Amniotic epithelial cell (primary cell): ENCODE measurements at regions not wholly inside any gene's neighbourhood (a gene's known extent, or its start where the extent isn't known, plus 50 kb on each side); places are given as distances from the start of the nearest gene placed in this dataset.
"Not testable (repeated sequence)": the region's sequence is repeated elsewhere in the genome, so short reads cannot be mapped to it uniquely, and the experiment has no call there.

Experiments
- DNase-seq: peaks from one replicate; pipeline ENCODE4 v3.0.0-alpha.2; 2010; ENCODE audit warnings: low read depth

- DNase-seq = no peak
Observed at GRCh38 chr10:65042496-65042895, 1521.3 kb downstream of the REEP3 start.

- no peak for DNase-seq
Observed at GRCh38 chr10:65046831-65047230, 1525.6 kb downstream of the REEP3 start.

- DNase-seq = not testable (repeated sequence)
Observed at GRCh38 chr10:65052111-65052510, 1530.9 kb downstream of the REEP3 start.

GRCh38 chr10:65053397-65053796 lies 1532.2 kb downstream of the REEP3 start:
- DNase-seq = not testable (repeated sequence)

- DNase-seq = not testable (repeated sequence)
Observed at GRCh38 chr10:65053831-65054351, 1532.7 kb downstream of the REEP3 start.

- not testable (repeated sequence) for DNase-seq
Observed at GRCh38 chr10:65054701-65055100, 1533.5 kb downstream of the REEP3 start.

GRCh38 chr10:65065278-65065677 lies 1544.1 kb downstream of the REEP3 start:
- DNase-seq = no peak

GRCh38 chr10:65083222-65083621 lies 1562.0 kb downstream of the REEP3 start:
- DNase-seq = no peak

GRCh38 chr10:65090991-65091390 lies 1569.8 kb downstream of the REEP3 start:
- no peak for DNase-seq

GRCh38 chr10:65100146-65100545 lies 1578.9 kb downstream of the REEP3 start:
- no peak for DNase-seq

- not testable (repeated sequence) for DNase-seq
Observed at GRCh38 chr10:65100881-65101280, 1579.7 kb downstream of the REEP3 start.

- no peak for DNase-seq
Observed at GRCh38 chr10:65110009-65110408, 1588.8 kb downstream of the REEP3 start.

- not testable (repeated sequence) for DNase-seq
Observed at GRCh38 chr10:65111059-65111458, 1589.9 kb downstream of the REEP3 start.

- DNase-seq = no peak
Observed at GRCh38 chr10:65112573-65112972, 1591.4 kb downstream of the REEP3 start.

GRCh38 chr10:65123120-65123519 lies 1601.9 kb downstream of the REEP3 start:
- no peak for DNase-seq

- DNase-seq = no peak
Observed at GRCh38 chr10:65125212-65125611, 1604.0 kb downstream of the REEP3 start.

- DNase-seq = no peak
Observed at GRCh38 chr10:65126288-65126687, 1605.1 kb downstream of the REEP3 start.

GRCh38 chr10:65128277-65128676 lies 1607.1 kb downstream of the REEP3 start:
- no peak for DNase-seq

- no peak for DNase-seq
Observed at GRCh38 chr10:65130162-65130758, 1609.1 kb downstream of the REEP3 start.

- DNase-seq = no peak
Observed at GRCh38 chr10:65133652-65134051, 1612.5 kb downstream of the REEP3 start.

GRCh38 chr10:65135508-65135907 lies 1614.3 kb downstream of the REEP3 start:
- DNase-seq = no peak

- DNase-seq = no peak
Observed at GRCh38 chr10:65142641-65143435, 1621.6 kb downstream of the REEP3 start.

- DNase-seq = no peak
Observed at GRCh38 chr10:65143723-65144122, 1622.5 kb downstream of the REEP3 start.
